ENCODE measurements at regions not wholly inside any gene's neighbourhood (a gene's known extent, or its start where the extent isn't known, plus 50 kb on each side); places are given as distances from the start of the nearest gene placed in this dataset.
A peak's percentile ranks its signal among the peaks of the same experiment; 100 is the strongest.

DNA sequence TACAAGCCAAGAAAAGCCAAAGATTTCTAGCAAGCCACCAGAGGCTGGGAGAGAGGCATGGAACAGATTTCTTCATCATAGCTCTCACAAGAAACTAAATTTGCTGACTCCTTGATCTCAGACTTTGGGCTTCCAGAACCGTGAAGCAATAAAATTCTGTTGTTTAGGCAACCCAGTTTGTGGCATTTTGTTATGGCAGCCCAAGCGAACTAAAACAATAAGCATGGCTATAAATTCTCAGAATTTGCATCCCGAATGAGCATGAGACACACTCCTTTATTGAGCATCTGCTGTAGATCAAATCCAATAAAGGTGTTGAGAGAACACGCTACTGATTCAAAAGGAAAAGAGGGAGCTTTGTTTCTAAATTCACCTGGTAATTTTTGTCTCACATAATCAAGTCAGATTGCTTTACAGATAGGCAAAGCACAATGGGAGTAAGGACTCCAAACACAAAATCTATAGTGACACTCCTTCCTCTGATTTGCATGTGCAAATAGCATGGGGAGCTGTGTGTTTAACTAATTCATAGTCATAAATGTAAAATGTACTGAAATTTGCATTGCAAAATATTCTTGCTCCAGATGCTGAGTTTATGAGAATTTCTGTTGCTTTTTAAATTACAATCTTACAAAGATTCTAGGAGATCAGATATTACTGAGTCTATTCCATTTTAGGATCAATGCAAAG lies 308.7 kb downstream of the MED10 start:
- WGBS, result 58% methylated on average over 4 of the region's 4 CpGs
- Histone ChIP-seq H3K4me1 (no peaks in the 10 kb centered on the region), H3K4me3 (no peak overlapping the region), H3K27ac (replicated peaks in 1 of 4) (no peak overlapping the region), H3K36me3 (no peaks in the 10 kb centered on the region), H3K9me3 (no peaks in the 10 kb centered on the region), H3K27me3 (no peaks in the 10 kb centered on the region)
- TF ChIP-seq CTCF (IDR thresholded peaks at IDR 0.05), result no peak
- TF ChIP-seq POLR2A (IDR thresholded peaks at IDR 0.05; ENCODE audit: low read depth), result no peak
- no peak for TF ChIP-seq POLR2AphosphoS5 (IDR thresholded peaks at IDR 0.05)
- intact Hi-C loops (cut with DNase I), result no loop called here
- peak; percentile 84 for DNase-seq (ENCODE audit: extremely low spot score)

DNA sequence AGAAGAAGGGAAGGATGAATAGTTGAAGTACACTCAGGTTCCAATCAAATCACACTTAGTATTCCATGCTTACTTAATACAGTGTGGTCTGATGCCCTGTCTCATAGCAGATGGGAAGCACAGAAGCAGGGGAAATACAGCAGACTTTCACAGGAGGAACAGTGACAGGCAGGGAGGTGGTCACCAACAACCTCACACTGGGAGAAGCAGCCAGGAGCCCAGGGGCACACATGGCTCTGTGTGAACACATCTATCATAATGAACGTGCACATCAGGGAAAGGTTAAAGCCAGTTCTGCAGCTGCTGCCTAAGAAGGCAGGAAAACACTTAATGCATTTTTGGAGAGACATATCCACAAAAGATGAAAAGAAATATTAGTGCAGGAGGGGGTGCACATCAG lies 312.3 kb downstream of the MED10 start:
- Histone ChIP-seq H3K27me3 (no peaks in the 10 kb centered on the region), H3K9me3 (no peaks in the 10 kb centered on the region), H3K27ac (replicated peaks in 1 of 4) (no peak overlapping the region), H3K36me3 (no peaks in the 10 kb centered on the region), H3K4me1 (no peaks in the 10 kb centered on the region), H3K4me3 (no peak overlapping the region)
- TF ChIP-seq EP300 (IDR thresholded peaks at IDR 0.05) (no peak), POLR2A (IDR thresholded peaks at IDR 0.05; ENCODE audit: low read depth) (no peak), CTCF (IDR thresholded peaks at IDR 0.05) (no peak), POLR2AphosphoS5 (IDR thresholded peaks at IDR 0.05) (no peak)
- 50% methylated on average over 1 of the region's 1 CpG for WGBS
- DNase-seq (ENCODE audit: extremely low spot score), result peak; percentile 57
- intact Hi-C loops (cut with DNase I), result no loop called here

DNA sequence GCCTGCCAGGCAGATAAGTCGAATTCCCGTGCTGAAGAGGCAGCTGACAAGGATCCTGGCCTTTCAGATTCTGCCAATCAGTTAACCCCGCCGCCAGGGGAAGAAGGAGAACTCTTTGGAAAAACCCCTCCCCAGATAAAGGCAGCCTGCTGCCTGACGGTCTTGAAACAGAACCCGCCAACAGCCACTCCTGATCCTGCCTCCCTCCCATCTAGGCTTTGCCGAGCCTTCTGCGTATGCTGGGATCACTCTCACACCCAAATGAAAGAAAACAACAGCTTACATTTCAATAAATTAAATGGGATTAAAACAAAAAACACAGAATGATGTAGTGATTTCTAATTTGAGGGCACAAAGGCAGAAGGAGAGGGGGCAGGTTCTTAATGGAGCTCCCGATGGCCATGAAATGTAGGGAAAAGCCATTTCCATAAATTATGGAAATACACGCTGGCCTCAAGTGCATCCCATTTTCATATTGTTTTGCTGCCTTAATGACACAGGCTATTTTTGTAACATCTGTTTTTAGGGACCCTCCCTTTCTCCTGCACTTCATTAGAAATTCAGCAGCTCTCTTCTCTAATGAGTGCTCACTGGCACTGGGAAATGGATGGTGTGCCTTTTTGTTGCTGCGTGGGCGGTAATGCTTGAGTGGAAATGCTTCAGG lies 319.1 kb downstream of the MED10 start:
- intact Hi-C loops (cut with DNase I), result no loop called here
- peak; percentile 55 for DNase-seq (ENCODE audit: extremely low spot score)
- WGBS, result 74% methylated on average over 12 of the region's 12 CpGs

GRCh38 chr5:6058055-6058715 lies 320.2 kb downstream of the MED10 start:
- TF ChIP-seq POLR2A (IDR thresholded peaks at IDR 0.05; ENCODE audit: low read depth) (no peak), EP300 (IDR thresholded peaks at IDR 0.05) (no peak), CTCF (IDR thresholded peaks at IDR 0.05) (no peak), POLR2AphosphoS5 (IDR thresholded peaks at IDR 0.05) (no peak)
- no peaks in the 10 kb centered on the region for H3K9me3 ChIP-seq
- no peaks in the 10 kb centered on the region for H3K36me3 ChIP-seq
- no peak overlapping the region for H3K27ac ChIP-seq (replicated peaks in 1 of 4)
- H3K4me3 ChIP-seq, result no peak overlapping the region
- peak; percentile 90 for DNase-seq (ENCODE audit: extremely low spot score)
- intact Hi-C loops (cut with DNase I), result no loop called here
- 92% methylated on average over 14 of the region's 14 CpGs for WGBS
- no peaks in the 10 kb centered on the region for H3K4me1 ChIP-seq
- H3K27me3 ChIP-seq, result no peaks in the 10 kb centered on the region

More for the DNA sequence above, 319.1 kb downstream of the MED10 start:
- no peaks in the 10 kb centered on the region for H3K36me3 ChIP-seq
- H3K4me3 ChIP-seq, result no peak overlapping the region
- TF ChIP-seq POLR2A (IDR thresholded peaks at IDR 0.05; ENCODE audit: low read depth), result no peak
- no peak for TF ChIP-seq CTCF (IDR thresholded peaks at IDR 0.05)
- no peak for TF ChIP-seq EP300 (IDR thresholded peaks at IDR 0.05)
- TF ChIP-seq POLR2AphosphoS5 (IDR thresholded peaks at IDR 0.05), result no peak
- no peaks in the 10 kb centered on the region for H3K27me3 ChIP-seq
- H3K4me1 ChIP-seq, result no peaks in the 10 kb centered on the region
- H3K27ac ChIP-seq (replicated peaks in 1 of 4), result no peak overlapping the region
- no peaks in the 10 kb centered on the region for H3K9me3 ChIP-seq
